ENCODE measurements at regions not wholly inside any gene's neighbourhood (a gene's known extent, or its start where the extent isn't known, plus 50 kb on each side); places are given as distances from the start of the nearest gene placed in this dataset.
"Not testable (repeated sequence)": the region's sequence is repeated elsewhere in the genome, so short reads cannot be mapped to it uniquely, and the experiment has no call there.

DNA sequence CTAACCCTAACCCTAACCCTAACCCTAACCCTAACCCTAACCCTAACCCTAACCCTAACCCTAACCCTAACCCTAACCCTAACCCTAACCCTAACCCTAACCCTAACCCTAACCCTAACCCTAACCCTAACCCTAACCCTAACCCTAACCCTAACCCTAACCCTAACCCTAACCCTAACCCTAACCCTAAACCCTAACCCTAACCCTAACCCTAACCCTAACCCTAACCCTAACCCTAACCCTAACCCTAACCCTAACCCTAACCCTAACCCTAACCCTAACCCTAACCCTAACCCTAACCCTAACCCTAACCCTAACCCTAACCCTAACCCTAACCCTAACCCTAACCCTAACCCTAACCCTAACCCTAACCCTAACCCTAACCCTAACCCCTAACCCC is 80.6 kb upstream of the PLEKHG4B start:
- not testable (repeated sequence) for DNase-seq (ENCODE audit: extremely low read depth, low read depth); H3K4me3 ChIP-seq (replicated peaks; ENCODE audit: low read depth, low read length)

DNA sequence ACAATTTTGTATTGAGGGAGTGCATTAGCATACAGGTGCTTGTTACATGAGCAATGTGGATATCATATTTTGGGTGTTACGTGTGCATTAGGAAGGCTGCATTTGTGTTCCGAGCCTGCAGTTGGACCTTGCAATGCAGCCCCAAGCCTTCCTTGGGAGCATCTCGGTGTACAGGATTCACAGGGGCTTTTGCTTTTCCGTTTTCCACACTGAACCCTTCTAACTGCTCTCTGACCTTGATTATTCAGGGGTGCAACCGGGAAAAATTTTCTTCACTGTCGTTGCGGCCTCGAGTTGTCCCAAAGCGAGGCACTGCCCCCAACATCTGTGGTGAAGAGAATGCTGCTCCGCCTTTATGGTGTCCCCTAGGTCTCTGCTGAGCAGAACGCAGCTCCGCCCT is 80.1 kb upstream of the PLEKHG4B start:
- DNase-seq (ENCODE audit: extremely low read depth, low read depth): no peak
- TF ChIP-seq, protein P1, sequence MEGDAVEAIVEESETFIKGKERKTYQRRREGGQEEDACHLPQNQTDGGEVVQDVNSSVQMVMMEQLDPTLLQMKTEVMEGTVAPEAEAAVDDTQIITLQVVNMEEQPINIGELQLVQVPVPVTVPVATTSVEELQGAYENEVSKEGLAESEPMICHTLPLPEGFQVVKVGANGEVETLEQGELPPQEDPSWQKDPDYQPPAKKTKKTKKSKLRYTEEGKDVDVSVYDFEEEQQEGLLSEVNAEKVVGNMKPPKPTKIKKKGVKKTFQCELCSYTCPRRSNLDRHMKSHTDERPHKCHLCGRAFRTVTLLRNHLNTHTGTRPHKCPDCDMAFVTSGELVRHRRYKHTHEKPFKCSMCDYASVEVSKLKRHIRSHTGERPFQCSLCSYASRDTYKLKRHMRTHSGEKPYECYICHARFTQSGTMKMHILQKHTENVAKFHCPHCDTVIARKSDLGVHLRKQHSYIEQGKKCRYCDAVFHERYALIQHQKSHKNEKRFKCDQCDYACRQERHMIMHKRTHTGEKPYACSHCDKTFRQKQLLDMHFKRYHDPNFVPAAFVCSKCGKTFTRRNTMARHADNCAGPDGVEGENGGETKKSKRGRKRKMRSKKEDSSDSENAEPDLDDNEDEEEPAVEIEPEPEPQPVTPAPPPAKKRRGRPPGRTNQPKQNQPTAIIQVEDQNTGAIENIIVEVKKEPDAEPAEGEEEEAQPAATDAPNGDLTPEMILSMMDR (IDR thresholded peaks at IDR 0.05; ENCODE audit: low read depth, low read length, missing control alignments): no peak
- H3K4me3 ChIP-seq (replicated peaks; ENCODE audit: low read depth, low read length): no peak overlapping the region

DNA sequence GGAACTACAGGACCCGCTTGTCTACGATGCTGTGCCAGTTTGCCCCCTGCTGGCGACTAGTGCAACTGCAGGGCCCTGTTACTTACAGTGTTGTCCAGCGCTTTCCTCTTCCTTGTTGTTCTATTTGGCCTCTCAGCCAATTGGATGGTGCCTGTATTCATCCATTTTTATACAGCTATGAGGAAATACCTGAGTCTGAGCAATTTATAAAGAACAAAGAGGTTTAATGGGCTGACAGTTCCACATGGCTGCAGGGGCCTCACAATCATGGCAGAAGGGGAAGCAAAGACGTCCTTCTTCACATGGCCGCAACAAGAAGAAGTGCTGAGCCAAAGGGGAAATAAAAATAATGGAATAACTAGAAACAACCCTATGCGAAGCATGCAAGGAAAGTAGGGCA is 78.7 kb upstream of the PLEKHG4B start:
- no peak overlapping the region for H3K4me3 ChIP-seq (replicated peaks; ENCODE audit: low read depth, low read length)
- TF ChIP-seq, protein P1 (IDR thresholded peaks at IDR 0.05; ENCODE audit: low read depth, low read length, missing control alignments): no peak
- DNase-seq (ENCODE audit: extremely low read depth, low read depth): no peak

DNA sequence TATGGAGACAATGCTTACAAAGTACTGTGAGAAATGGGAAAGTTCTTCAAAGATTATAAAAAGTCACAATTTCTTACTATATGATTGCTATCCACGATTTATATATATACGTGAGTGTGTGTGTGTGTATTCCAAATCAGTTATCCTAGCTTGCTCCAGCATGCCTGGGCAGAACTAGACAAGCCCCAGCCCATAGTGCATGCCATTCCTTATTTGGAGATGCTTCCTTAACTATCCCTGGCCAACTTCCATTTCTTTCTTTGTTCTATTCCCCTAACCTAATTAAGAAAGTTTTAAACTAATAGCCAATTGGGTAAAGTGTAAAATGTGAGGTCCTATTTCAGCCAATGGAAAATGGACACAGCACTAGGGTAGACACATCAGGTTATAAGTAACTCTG is 77.3 kb upstream of the PLEKHG4B start:
- DNase-seq (ENCODE audit: extremely low read depth, low read depth): peak; percentile 19
- not testable (repeated sequence) for H3K4me3 ChIP-seq (replicated peaks; ENCODE audit: low read depth, low read length)

DNA sequence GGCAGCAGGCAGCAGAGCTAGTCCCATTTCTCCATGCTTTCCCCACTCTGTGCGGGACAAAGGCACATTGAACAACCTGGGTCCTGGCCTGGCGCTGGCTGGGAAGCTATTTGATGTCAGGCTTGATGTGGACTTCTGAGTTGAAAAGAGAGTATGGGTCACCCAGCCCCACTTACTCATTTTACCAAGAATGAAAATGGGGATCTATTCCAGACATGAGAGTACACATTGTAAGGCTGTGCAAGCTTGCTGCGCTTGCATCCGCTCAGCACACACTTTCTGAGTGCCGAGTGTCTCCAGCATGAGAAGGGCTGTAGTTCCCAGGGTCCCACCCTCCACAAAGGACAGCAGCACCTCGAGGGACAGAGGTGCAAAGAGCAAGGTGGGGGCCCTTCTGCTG is 71.7 kb upstream of the PLEKHG4B start:
- not testable (repeated sequence) for H3K4me3 ChIP-seq (replicated peaks; ENCODE audit: low read depth, low read length); DNase-seq (ENCODE audit: extremely low read depth, low read depth)

DNA sequence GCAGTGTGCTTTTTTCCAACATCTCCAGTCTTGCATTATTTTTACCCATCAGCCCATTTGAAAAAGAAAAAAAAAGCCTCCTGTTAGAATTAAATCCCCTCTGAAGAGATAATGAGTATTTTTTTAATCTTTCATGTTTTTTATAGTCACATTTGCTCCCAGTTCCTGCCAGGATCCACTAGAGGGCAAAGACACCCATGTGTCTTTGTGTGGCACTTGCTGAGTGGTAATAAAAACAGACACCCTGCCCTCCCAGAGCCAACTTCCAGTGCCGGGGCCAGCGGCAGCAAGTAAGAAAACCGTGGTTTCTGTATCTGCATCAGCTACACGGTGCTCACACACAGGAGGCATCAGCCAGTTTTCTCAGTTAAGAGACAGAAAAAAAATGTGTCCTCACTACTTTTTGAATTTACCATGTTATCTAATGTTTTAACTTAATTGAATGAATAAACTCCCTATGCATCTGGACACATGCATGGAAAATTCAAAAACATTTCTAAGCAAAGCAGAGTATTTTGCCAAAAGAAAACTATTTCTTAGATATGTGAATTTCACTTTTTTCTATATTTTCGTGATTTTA is 70.2 kb upstream of the PLEKHG4B start:
- no peak for DNase-seq (ENCODE audit: extremely low read depth, low read depth)
- TF ChIP-seq, protein P1 (IDR thresholded peaks at IDR 0.05; ENCODE audit: low read depth, low read length, missing control alignments): peak; percentile 39
- no peak overlapping the region for H3K4me3 ChIP-seq (replicated peaks; ENCODE audit: low read depth, low read length)

DNA sequence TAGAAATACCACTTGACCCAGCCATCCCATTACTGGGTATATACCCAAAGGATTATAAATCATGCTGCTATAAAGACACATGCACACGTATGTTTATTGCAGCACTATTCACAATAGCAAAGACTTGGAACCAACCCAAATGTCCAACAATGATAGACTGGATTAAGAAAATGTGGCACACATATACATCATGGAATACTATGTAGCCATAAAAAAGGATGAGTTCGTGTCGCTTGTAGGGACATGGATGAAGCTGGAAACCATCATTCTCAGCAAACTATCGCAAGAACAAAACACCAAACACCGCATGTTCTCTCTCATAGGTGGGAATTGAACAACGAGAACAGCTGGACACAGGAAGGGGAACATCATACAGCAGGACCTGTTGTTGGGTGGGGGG is 68.1 kb upstream of the PLEKHG4B start:
- not testable (repeated sequence) for H3K4me3 ChIP-seq (replicated peaks; ENCODE audit: low read depth, low read length); DNase-seq (ENCODE audit: extremely low read depth, low read depth)

DNA sequence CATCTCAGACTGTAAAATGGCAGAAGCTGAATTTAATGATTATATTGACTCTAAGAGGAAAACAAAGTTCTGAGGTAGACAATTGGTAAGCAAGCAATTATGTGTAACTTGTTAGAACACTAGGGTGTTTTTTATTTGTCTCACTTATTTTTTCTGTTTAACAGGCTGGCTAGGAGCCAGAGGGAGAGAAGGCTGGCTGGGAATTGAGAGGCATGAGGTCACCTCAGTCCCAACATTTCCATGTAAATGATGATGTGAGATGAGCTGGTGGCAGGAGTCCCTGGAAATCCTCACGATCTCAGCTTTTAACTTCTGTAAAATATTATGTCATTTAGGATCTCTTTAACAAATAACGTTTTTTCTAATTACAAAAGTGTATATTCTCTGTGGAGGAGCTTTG is 66.9 kb upstream of the PLEKHG4B start:
- not testable (repeated sequence) for DNase-seq (ENCODE audit: extremely low read depth, low read depth); H3K4me3 ChIP-seq (replicated peaks; ENCODE audit: low read depth, low read length)

DNA sequence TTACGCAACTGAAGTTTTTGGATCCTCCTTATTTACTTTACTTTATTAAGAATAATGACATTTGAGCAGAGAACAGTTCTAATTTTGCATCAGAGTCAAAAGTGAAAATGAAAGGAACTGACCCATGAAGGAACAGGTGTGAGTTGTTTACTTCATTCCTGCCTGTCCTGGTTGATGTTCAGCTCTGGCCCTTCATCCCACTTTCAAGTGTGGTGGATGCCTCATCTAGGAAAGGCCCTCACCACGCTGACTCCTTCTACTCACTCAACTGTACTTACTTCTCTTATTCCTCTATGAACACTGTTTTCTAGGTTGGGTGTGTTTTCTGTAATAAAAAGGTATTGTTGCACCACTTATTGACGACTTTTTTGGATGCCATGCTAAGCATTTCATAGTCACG is 61.8 kb upstream of the PLEKHG4B start:
- DNase-seq (ENCODE audit: extremely low read depth, low read depth): no peak
- H3K4me3 ChIP-seq (replicated peaks; ENCODE audit: low read depth, low read length): no peak overlapping the region
- TF ChIP-seq, protein P1 (IDR thresholded peaks at IDR 0.05; ENCODE audit: low read depth, low read length, missing control alignments): no peak

DNA sequence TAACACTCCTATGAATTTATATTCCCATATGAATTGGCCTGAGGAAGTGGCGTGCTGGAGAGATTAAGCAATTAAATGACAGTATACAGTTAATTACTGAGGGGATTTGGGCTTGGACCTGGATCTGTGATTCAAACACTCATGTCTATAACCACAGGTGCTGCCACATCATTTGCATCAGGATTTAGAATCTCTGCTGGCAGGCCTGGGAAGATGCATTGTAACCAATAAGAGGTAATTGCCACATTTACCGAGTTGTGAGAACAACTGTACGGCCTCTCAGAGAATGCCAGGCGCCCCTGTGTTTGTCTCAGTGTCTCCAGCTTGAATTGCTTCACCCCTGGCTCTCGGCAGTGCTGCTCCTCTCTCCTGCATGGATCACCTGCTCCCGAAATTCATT is 61.4 kb upstream of the PLEKHG4B start:
- not testable (repeated sequence) for DNase-seq (ENCODE audit: extremely low read depth, low read depth)

More for the DNA sequence above, 61.4 kb upstream of the PLEKHG4B start:
- H3K4me3 ChIP-seq (replicated peaks; ENCODE audit: low read depth, low read length): not testable (repeated sequence)
